NCI-H2227 treated with DMSO at 0.1 percent for 48 hours (cell line): ENCODE measurements at regions not wholly inside any gene's neighbourhood (a gene's known extent, or its start where the extent isn't known, plus 50 kb on each side); places are given as distances from the start of the nearest gene placed in this dataset.

Experiments
- DNase-seq: peaks from one replicate; lab custom pipeline; 2025; lab: John Stamatoyannopoulos, UW

DNA sequence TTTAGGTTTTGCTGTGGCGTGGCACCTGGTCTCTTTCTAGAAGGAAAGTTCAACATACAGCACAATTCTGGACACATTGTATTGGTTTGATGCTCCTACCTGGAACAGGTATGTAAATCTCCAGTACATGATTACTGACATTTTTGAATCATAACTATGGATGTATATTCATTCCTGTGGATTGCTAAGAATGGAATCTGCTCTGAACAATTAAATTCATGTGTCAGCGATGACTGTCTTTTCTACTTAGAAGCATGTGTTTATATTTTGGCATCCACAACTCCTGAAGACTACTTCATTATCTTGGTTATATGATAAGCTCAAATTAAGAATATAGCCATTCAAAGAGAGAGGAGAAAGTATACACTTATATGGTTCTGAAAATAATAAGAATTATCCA lies 291.8 kb downstream of the CHRM3 start:
- no peak for DNase-seq

DNA sequence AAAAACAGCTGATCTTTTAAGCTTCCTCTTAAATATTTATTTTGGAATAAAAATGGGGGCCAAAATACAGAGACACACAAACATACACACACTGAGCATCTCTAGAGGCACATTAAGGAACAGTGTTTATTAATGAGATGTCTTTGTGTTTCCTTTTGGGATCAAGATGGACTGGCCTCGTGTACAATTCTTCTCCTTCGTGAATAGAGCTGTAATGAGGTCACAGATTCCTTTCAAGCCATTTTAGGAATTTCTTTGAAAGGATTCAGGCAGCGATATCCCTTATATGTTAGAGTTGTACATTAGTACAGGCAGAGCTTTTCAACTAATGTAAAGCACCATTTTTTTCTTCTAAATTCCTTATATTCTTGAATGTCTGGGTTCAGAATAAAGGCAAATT lies 295.7 kb downstream of the CHRM3 start:
- DNase-seq: no peak

- no peak for DNase-seq
Observed at GRCh38 chr1:239682960-239683359, 296.6 kb downstream of the CHRM3 start.

DNA sequence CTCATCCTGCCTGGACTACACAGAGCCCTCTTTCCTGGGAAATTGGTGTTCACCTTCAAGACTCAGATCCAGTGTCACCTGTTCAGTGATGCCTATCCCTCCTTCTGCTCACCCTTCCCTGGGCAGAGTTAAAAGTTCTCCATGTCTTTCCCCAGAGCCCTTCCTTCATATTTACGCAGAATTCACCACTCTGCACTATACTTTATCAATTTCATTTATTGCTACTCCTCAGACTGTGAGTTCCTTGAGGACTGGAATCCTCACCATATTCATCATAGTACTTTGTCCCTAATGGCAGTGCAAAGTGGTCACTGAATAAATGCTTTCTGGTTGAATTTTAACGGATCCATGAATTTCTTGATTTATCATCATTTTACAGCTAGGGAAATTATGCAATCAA lies 300.0 kb downstream of the CHRM3 start:
- DNase-seq: no peak

GRCh38 chr1:239696317-239696716 lies 309.9 kb downstream of the CHRM3 start:
- no peak for DNase-seq

DNA sequence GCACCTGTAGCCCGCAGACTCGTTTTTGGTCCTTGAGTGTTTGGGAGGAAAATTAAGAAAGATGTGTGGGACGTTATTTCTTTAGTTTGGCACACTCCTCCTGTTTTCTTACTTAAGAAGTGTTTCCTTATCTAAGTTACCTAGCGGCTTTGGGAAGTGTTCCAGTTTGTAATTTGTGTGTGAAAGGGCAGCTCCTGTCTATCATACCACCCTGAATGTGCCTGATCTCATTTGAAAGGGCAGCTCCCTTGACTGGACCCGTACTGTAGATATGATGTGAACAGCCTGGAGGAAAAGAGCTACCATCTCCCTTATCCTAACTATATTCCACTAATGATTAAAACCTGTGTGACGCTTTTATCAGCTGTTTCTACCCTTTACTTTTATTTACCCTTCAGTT lies 314.3 kb downstream of the CHRM3 start:
- DNase-seq: no peak

DNA sequence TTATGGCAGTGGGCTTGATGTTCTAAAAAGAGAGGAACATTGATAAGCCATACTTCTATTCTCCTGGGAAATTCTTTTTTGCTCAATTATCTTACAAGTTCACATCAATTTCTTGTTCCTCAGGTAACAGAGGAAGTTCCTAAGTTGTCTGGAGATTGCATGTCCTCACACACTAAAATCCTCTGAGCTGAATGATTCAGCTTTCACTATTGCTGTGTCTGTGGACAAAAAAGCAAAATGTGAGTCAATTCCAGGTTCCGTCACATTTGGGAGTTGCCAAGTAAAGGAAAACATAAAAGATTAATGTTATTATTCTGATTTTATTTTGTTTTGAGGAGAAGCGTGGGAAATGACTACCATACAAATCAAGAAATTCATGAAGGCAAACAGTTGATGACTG lies 316.7 kb downstream of the CHRM3 start:
- DNase-seq: no peak

- DNase-seq: no peak
Observed at GRCh38 chr1:239706245-239706892, 320.0 kb downstream of the CHRM3 start.

GRCh38 chr1:239707615-239708014 lies 321.2 kb downstream of the CHRM3 start:
- no peak for DNase-seq

- no peak for DNase-seq
Observed at GRCh38 chr1:239708622-239709021, 322.3 kb downstream of the CHRM3 start.

DNA sequence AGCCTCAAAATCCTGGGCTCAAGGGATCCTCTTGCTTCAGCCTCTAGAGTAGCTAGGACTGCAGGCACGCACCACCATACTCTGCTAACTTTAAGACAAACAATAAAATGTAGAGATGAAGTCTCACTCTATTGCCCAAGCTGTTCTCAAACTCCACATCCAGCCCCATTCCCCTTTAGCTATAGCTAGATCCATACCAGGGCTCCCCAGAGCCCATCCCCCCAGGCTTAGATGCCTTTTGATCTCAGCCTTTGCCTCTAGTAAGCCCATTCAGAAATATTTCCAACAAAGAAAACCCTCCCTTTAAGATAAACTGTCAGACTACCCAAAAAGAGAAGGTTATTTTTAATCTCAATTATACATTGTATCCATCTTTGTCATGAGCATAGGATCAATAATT lies 325.4 kb downstream of the CHRM3 start:
- no peak for DNase-seq

- DNase-seq: no peak
Observed at GRCh38 chr1:239717097-239717917, 330.9 kb downstream of the CHRM3 start.

DNA sequence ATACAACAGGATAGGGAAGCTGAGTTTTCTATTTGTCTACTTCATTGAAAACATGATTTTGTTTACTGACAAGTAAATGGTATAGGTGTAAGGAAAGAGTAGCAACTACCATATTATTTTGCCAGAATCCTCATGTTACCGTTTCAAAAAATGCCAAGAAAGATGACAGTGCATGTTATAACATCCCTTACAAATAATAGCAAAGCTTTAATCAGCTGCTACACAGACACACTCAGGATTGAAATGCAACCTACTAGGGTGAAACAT lies 331.5 kb downstream of the CHRM3 start:
- no peak for DNase-seq

DNA sequence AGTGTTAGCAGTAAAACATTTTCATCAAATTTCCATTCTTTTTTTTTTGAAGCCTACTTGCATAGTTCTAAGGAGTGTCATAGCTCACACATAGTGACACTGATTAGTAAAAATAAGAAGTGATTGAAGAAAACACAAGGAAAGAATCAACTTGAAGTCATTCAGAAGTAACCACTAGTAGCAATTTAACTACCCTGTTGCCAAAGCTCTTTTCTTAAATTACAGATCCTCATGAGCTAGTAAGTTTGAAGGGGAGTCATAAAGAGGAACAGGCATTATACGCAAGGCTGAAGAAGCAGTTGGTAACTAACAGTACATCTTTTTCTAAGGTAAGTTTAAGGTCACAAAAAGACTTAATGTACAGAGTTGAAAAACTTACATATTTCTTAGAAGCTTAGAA lies 332.2 kb downstream of the CHRM3 start:
- DNase-seq: no peak

GRCh38 chr1:239718997-239719628 lies 332.7 kb downstream of the CHRM3 start:
- no peak for DNase-seq

GRCh38 chr1:239719642-239720258 lies 333.4 kb downstream of the CHRM3 start:
- no peak for DNase-seq

DNA sequence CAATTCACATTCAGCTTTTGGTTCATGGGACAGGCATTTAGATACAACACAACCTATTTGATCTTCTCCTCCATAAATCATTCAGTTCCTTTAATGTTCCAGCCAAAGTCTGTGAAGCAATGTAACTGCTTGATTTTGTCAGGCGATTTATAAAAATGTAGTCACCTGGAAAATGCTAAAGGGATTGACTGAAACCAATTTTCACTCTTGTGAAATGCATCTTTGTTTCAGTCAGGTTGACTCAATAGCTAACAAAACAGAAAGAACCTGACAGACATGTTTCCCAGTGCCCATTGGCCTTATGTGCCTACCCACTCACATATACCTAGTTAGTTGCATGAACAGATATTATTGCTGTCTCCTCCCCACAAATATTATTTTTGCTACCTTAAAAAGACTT lies 335.7 kb downstream of the CHRM3 start:
- no peak for DNase-seq

DNA sequence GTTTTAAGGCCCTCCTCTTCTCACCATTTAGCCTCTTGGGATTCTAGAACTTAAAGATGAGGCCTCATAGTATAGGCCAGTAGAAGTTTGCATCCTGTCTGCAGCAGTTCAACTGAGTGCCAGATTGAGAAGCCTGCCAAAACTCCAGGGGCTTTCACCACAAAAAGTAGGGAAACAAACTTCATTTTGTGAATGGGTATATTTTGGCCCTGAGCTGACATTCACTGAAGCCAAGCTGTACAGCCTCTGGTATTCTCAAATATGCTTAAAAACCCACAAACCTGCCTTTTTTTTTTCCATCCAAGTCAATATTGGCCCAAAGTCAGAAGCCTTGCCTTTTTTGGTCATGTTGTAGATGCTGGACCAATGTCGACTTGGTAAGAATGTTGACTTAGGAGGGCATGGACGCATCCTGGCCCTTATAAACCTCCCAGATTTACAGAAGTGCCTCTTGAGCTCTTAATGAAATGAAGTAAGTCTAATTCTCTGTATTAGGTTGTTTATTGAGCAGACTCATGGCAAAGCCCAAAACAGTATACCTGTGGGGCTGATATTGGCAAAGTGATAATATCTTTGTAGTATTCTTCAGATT lies 337.5 kb downstream of the CHRM3 start:
- DNase-seq: no peak

DNA sequence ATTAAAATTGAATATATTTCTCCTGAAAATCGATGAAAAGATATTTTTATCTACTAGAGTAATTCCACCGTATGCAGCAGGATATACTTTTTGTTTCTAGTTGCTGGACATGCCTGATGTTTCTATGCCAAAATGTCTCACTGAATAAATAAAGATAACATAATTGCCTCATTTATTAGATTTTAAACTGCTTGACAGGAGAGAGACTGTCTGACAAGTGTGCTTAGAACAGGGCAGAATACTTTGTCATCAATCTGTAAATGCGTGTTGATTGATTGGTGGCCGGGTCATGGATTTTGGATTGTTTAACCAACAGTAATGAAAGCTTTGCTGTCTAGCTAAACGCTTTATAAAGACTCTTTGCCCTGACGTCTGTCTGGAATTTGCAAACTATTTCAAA lies 339.0 kb downstream of the CHRM3 start:
- DNase-seq: no peak

GRCh38 chr1:239725933-239726332 lies 339.6 kb downstream of the CHRM3 start:
- DNase-seq: no peak

DNA sequence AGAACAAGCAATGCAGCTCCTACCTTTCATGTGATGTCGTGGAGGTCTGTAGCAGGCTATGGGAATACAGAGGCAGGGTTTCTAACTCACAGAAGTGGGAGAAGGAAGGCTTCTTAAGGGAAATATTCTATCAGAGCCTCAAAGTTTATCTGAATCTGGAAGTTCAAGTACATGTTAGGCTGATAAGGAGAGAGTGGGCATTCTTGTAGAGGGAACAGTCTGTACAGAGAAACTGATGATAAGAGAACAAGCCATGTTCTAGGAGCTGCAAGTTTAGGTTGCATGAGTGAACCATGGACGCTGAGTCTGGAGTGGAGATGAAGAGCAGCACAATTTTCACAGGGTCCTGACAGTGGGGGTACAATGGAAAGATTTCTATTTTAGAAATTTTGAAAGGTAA lies 344.0 kb downstream of the CHRM3 start:
- DNase-seq: no peak

- no peak for DNase-seq
Observed at GRCh38 chr1:239731082-239731748, 344.8 kb downstream of the CHRM3 start.
